VCaP (cell line): ENCODE measurements at regions not wholly inside any gene's neighbourhood (a gene's known extent, or its start where the extent isn't known, plus 50 kb on each side); places are given as distances from the start of the nearest gene placed in this dataset.

ENCODE experiments used
- H3K27ac ChIP-seq: fragments of 450-650 bp; 2 replicates; pipeline ENCODE4 v1.5.1; 2017
- TF ChIP-seq, protein P1 (sequence below): fragments of 450-650 bp; conservative IDR thresholded peaks from 2 replicates; pipeline ENCODE4 v1.5.1; 2017; ENCODE audit warnings: mild to moderate bottlenecking, moderate library complexity

DNA sequence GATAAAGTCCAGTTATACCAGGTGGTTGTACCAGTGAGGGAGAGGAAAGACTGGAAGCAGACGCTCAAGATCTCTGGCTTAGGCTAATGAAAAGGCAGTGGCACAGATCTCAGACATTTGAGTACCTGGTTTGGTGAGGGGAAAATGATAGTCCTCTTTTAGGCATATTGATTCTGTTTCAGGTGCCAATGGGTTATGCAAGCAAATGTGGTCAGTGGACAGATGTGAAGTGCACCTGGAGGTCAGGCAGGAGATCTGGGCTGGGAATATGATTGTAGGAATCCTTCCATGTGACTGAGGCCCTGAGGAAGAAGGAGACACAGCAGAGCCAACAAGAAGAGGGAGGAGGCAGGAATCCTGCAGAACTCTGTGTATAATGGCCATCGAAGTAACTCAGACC lies 63.7 kb upstream of the SMARCA2 start:
- TF ChIP-seq, protein P1, sequence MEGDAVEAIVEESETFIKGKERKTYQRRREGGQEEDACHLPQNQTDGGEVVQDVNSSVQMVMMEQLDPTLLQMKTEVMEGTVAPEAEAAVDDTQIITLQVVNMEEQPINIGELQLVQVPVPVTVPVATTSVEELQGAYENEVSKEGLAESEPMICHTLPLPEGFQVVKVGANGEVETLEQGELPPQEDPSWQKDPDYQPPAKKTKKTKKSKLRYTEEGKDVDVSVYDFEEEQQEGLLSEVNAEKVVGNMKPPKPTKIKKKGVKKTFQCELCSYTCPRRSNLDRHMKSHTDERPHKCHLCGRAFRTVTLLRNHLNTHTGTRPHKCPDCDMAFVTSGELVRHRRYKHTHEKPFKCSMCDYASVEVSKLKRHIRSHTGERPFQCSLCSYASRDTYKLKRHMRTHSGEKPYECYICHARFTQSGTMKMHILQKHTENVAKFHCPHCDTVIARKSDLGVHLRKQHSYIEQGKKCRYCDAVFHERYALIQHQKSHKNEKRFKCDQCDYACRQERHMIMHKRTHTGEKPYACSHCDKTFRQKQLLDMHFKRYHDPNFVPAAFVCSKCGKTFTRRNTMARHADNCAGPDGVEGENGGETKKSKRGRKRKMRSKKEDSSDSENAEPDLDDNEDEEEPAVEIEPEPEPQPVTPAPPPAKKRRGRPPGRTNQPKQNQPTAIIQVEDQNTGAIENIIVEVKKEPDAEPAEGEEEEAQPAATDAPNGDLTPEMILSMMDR: no peak
- no peak overlapping the region for H3K27ac ChIP-seq

DNA sequence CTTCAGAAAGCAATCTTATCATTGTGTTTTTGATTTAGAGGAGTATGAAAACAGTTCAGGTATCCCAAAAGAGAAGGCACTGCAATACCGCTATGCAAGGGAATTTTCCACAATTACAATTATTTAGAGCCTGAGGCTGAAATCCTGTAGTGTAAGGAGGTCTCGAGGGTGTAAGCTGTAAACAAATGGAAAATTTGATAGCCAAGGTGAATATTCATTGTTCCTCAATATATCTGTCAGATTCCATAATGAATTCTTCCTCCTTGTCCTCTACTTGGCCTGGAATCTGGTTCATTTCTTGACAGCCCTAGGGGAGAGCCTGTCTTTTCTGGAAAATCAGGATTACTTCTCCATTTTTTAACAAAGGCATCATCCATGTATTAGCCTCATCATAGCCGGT lies 63.1 kb upstream of the SMARCA2 start:
- TF ChIP-seq, protein P1: no peak
- no peak overlapping the region for H3K27ac ChIP-seq

DNA sequence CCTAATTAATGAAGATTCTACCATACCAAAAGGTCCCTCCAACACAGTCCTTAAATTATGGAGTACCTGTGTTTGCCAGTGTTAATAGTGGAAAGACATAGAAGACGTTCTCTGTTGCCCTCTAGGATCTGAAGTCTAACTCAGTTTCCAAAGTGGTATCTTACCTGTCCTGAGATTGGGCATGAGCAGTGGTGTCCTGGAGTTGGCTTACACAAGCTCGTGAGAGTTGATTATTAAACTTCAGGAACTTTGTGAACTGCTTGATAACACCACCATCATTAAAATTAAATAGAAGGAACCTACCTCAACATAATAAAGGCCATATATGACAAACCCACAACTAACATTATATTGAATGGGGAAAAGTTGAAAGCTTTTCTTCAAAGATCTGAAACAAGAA lies 60.9 kb upstream of the SMARCA2 start:
- no peak overlapping the region for H3K27ac ChIP-seq
- TF ChIP-seq, protein P1: no peak

DNA sequence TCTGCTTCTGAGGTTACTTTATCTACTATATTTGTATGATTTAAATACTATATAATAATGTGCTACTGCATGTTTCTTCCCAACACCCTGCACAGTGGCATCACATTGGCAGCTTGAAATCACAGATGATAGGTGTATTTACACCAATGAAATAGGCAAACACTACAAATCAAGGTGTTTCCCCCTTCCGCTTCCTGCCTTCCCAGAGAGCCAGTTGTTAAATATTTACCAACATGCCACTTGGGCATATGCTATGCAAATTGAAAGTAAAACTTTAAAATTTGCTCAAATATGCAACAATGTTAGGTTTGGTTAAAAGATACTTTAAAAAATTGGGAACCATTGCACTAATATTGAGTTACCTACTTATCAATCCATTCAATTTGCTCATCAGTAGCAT lies 58.2 kb upstream of the SMARCA2 start:
- TF ChIP-seq, protein P1: no peak
- no peak overlapping the region for H3K27ac ChIP-seq

DNA sequence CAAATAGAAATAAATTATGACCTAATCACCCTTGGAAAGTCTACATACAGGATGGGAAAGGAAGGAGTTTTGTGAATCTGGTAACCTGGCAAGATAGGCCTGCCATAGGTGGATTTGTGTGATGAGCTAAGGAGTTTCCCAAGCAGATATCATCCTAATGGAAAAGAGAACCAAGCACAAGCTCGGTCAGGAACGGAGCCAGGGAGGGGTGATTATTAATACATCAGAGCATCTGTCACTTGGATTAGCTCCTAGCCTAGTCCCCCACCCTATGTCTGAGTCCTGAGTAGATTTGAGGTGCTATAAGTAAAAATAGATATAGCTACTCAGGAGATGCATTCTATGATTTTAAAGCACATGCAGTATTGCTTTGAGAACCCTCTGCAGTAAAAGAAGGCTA lies 57.3 kb upstream of the SMARCA2 start:
- TF ChIP-seq, protein P1: no peak
- H3K27ac ChIP-seq: no peak overlapping the region

DNA sequence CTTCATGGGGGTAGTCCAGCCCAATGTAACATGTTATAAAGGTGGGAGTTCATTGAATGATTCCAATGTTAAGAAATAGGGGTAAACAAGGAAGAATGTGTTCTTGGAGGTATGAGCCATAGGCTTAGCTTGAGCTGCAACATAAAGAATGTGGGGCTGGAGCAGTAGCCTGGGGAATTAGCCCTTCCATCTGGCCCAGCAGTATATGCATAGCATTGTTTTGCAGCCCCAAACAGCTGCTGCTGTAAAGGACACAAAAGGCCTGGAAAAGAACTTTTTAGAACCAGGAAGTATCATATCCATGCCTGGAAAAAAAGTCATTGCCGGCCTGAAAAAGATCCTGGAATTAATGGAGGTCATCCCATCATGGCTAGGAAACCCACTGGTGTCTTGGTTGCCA lies 55.8 kb upstream of the SMARCA2 start:
- TF ChIP-seq, protein P1: no peak
- no peak overlapping the region for H3K27ac ChIP-seq

DNA sequence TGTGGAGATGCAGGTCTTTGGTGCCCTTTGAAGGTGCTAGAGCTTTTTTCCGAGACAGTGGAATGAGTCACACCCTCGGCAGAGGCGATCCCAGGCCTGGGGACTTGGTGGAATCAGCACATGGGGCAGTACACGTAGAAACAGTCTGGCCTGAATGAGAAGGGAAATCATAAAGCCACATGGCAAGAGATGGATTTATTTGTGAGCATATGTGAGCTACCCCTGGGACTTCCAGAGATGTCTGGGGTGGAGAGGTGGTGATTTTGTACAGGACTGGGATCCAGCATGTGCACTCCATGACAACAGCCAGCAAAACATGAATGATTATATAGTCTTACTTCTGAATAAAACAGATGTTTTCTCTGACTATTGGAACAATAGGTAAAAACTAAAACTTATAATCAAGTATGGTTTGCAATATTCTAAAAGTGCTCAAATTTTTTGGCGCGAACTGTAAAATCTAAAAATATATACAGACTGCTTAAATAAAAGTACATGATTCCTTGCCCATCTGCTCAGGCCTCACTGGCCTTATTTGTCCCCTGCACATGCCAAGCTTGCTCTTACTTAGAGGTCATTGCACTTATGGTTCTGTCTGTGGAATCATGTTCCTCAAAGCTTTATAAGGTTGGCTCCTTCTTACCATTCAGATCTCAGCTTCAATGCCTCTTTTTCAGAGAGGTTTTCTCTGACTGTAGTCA lies 54.7 kb upstream of the SMARCA2 start:
- TF ChIP-seq, protein P1: no peak
- H3K27ac ChIP-seq: no peak overlapping the region
